Esophagus muscularis mucosa (tissue), 4 donors: ENCODE measurements at regions not wholly inside any gene's neighbourhood (a gene's known extent, or its start where the extent isn't known, plus 50 kb on each side); places are given as distances from the start of the nearest gene placed in this dataset.

Experiments
- DNase-seq: peaks from one replicate; pipeline ENCODE4 v3.0.0-alpha.2; 2017; ENCODE audit errors: extremely low spot score
- H3K27ac ChIP-seq, 4 donors: fragments of 200-600 bp; sonication (generic); replicated peaks in 1 of 4; 1 replicate in 3 of 4; 2 replicates in 1 of 4; pipeline ENCODE4 v1.5.1; 2016 to 2019; ENCODE audit warnings: mild to moderate bottlenecking in 1 of 4
- H3K27me3 ChIP-seq, 4 donors: fragments of 200-600 bp; sonication (generic); one replicate each; pipeline versions ENCODE4 v1.5.1 to v1.6.0; 2016 to 2019
- H3K36me3 ChIP-seq, 4 donors: fragments of 200-600 bp; sonication (generic); one replicate each; pipeline ENCODE4 v1.5.1; 2016 to 2019
- H3K4me1 ChIP-seq, 4 donors: fragments of 200-600 bp; sonication (generic); one replicate each; pipeline ENCODE4 v1.5.1; 2016 to 2019
- H3K4me3 ChIP-seq, 4 donors: fragments of 200-600 bp; sonication (generic); 1 replicate in 2 of 4; 2 replicates in 2 of 4; pipeline ENCODE4 v1.5.1; 2016 to 2019; ENCODE audit warnings: mild to moderate bottlenecking in 4 of 4, moderate library complexity in 1 of 4
- H3K9me3 ChIP-seq, 4 donors: fragments of 200-600 bp; sonication (generic); 1 replicate in 3 of 4; 2 replicates in 1 of 4; pipeline ENCODE4 v1.5.1; 2016 to 2019
- EP300 ChIP-seq: sonication (generic); formaldehyde crosslinking; IDR thresholded peaks from one replicate; pipeline ENCODE4 v1.6.1; 2017; ENCODE audit warnings: antibody characterized with exemption
- POLR2A ChIP-seq: fragments of 450-650 bp; IDR thresholded peaks from one replicate; pipeline ENCODE4 v1.6.1; 2017; ENCODE audit warnings: antibody characterized with exemption, moderate library complexity, mild to moderate bottlenecking, low read depth
- POLR2AphosphoS5 ChIP-seq, 2 donors: sonication (generic); formaldehyde crosslinking; IDR thresholded peaks; one replicate each; pipeline ENCODE4 v1.6.1; 2017; ENCODE audit warnings: antibody characterized with exemption in 2 of 2
- WGBS: methylation state at CpG from one replicate; pipeline ENCODE4 v1.1.5; 2018; 5-methylcytosine and 5-hydroxymethylcytosine counted together
- intact Hi-C: fragments of 100-400 bp; cut with DNase I; formaldehyde crosslinking; loops from one replicate; pipeline ENCODE4 v1.15.1; 2023
- TF ChIP-seq, protein P1 (sequence below), 3 experiments: fragments of 200-600 bp in 2 of 3; fragments of 450-650 bp in 1 of 3; sonication (generic) in 2 of 3; IDR thresholded peaks; one replicate each; pipeline ENCODE4 v1.5.1; 2017 to 2019; ENCODE audit warnings: antibody characterized with exemption in 3 of 3, mild to moderate bottlenecking in 2 of 3, moderate library complexity in 1 of 3

DNA sequence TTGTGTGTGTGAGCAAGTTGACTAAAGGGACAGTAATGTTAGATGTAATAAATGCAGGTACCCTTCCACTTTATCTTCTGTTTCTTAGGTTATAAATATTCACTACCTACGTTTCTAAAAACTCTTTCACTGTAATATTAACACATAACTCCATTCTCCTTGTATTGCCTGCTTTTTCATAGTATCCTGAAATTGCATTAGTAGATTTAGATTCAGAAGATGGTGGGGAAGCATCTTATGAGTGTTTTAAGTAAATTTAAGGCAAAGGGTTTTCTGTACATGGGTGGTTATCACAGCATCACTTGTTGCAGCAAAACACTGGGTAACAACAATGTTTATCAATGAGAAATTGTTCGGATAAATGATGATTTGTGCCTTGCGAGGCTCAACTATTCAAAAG, 115.2 kb upstream of the VPREB1 start:
- Histone ChIP-seq H3K9me3 (no peaks in the 10 kb centered on the region), H3K36me3 (no peaks in the 10 kb centered on the region), H3K4me3 (no peak overlapping the region), H3K4me1 (no peaks in the 10 kb centered on the region), H3K27me3 (peaks cover 0 to 14% (median 2%) of the 10 kb centered on the region in 4 donors), H3K27ac (no peak overlapping the region)
- intact Hi-C loops: no loop called here
- TF ChIP-seq, protein P1, sequence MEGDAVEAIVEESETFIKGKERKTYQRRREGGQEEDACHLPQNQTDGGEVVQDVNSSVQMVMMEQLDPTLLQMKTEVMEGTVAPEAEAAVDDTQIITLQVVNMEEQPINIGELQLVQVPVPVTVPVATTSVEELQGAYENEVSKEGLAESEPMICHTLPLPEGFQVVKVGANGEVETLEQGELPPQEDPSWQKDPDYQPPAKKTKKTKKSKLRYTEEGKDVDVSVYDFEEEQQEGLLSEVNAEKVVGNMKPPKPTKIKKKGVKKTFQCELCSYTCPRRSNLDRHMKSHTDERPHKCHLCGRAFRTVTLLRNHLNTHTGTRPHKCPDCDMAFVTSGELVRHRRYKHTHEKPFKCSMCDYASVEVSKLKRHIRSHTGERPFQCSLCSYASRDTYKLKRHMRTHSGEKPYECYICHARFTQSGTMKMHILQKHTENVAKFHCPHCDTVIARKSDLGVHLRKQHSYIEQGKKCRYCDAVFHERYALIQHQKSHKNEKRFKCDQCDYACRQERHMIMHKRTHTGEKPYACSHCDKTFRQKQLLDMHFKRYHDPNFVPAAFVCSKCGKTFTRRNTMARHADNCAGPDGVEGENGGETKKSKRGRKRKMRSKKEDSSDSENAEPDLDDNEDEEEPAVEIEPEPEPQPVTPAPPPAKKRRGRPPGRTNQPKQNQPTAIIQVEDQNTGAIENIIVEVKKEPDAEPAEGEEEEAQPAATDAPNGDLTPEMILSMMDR (IDR thresholded peaks at IDR 0.05): no peak
- TF ChIP-seq EP300 (no peak), POLR2AphosphoS5 (IDR thresholded peaks at IDR 0.05) (no peak), POLR2A (no peak)
- WGBS: 76% methylated on average over 3 of the region's 3 CpGs
- no peak for DNase-seq

DNA sequence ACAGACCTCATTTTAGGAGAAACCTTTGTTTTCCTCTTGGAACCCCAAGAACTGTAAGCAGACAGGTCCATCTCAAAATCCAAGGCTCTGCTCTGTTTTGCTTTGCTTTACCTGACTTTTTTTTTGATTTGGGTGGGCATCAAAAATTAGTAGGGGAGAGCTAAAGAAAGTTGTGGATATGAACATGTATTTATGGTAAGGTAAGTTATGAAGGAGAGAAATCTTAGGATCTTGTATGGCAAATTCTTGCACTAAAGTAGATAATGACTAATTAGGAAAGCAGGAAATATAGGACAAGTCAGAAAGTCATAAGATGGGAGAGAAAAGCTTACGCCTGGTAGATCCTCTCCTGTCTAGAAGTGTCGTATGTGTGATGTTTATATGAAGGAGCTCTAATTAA, 116.1 kb upstream of the VPREB1 start:
- Histone ChIP-seq H3K4me3 (no peak overlapping the region), H3K27ac (no peak overlapping the region), H3K27me3 (peaks cover 0 to 22% (median 2%) of the 10 kb centered on the region in 4 donors), H3K36me3 (no peaks in the 10 kb centered on the region), H3K9me3 (no peaks in the 10 kb centered on the region), H3K4me1 (no peaks in the 10 kb centered on the region)
- DNase-seq: no peak
- 77% methylated on average over 2 of the region's 2 CpGs for WGBS
- no peak for TF ChIP-seq EP300
- TF ChIP-seq, protein P1 (IDR thresholded peaks at IDR 0.05): no peak
- intact Hi-C loops: no loop called here

DNA sequence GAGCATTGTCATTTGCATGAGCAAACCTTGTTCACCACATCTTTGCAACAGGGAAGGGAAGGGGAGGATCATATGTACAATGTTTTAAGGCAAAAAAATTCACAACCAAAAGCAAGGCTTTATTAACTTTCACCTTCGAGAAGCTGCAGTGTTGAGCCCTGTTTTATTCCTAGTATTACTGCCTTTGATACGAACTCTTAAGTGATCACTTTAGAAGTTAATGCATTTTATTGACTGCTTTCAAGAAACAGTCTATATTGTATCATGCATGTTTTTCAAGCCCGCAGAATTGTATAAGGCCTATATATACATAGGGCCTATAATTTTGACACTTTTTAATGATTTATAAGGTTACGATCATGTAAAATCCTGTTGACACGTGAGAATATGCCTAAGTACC, 117.5 kb upstream of the VPREB1 start:
- H3K4me1 ChIP-seq: no peaks in the 10 kb centered on the region
- intact Hi-C loops: no loop called here
- H3K27ac ChIP-seq: no peak overlapping the region
- H3K9me3 ChIP-seq: no peaks in the 10 kb centered on the region
- no peak overlapping the region for H3K4me3 ChIP-seq
- H3K27me3 ChIP-seq: peaks cover 0 to 30% (median 2%) of the 10 kb centered on the region in 4 donors
- no peak for DNase-seq
- TF ChIP-seq POLR2AphosphoS5 (IDR thresholded peaks at IDR 0.05) (no peak), POLR2A (no peak), EP300 (no peak)
- TF ChIP-seq, protein P1 (IDR thresholded peaks at IDR 0.05): no peak
- H3K36me3 ChIP-seq: no peaks in the 10 kb centered on the region
- 84% methylated on average over 5 of the region's 5 CpGs for WGBS

DNA sequence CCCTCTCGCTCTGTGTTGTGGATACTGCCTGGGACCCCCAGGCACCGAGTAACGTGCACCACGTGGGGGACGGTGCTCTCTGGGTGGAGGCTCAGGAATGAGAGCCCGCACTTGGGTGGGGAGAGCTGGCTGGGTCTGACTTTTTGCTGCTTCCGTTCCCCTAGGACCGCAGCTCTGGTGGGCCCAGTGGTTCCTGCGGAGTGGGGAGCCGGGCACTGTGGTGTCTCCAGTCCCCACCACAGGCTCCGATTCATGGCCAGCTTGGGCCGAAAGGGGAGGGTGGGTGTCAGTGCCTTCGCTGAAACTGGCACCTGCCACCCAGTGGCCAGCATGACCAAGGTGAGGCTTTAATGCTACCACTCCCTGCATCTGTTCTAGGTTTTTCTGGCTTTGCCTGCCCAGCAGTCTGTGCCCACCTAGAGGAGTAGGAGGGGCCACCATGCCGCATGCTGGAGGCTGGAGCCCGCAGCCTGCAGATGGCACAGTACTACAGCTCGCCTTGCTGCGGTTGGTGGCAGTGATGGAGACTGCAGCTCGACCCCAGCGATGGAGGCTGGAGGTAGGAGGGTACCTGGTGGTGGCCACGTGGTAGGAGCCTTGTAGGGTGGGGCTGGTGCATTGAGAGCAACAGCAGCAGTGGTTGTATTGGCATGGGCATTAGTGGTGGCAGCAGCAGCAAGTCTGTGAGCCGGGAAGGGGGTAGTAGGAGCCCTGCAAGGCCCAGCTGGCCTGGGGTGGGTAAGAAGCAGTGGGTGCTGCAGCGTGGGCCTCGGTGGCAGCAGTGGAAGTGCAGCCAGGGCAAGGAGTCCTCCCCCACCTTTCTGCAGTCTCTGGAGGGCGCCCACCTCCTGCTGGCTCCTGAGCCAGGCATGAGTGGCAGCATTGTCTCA, 118.8 kb upstream of the VPREB1 start:
- DNase-seq: no peak
- Histone ChIP-seq H3K4me1 (no peaks in the 10 kb centered on the region), H3K27me3 (peaks cover 0 to 32% (median 2%) of the 10 kb centered on the region in 4 donors), H3K4me3 (no peak overlapping the region), H3K9me3 (no peaks in the 10 kb centered on the region), H3K36me3 (no peaks in the 10 kb centered on the region), H3K27ac (no peak overlapping the region)
- intact Hi-C loops: no loop called here
- WGBS: 84% methylated on average over 17 of the region's 24 CpGs
- TF ChIP-seq POLR2A: no peak
- TF ChIP-seq EP300: no peak
- no peak for TF ChIP-seq POLR2AphosphoS5 (IDR thresholded peaks at IDR 0.05)
- TF ChIP-seq, protein P1 (IDR thresholded peaks at IDR 0.05): no peak
